Dermis microvascular lymphatic vessel endothelial cell (primary cell): ENCODE measurements at regions not wholly inside any gene's neighbourhood (a gene's known extent, or its start where the extent isn't known, plus 50 kb on each side); places are given as distances from the start of the nearest gene placed in this dataset.
"Not testable (repeated sequence)": the region's sequence is repeated elsewhere in the genome, so short reads cannot be mapped to it uniquely, and the experiment has no call there.

Source experiments
- DNase-seq, 2 donors: peaks; one replicate each; pipeline versions ENCODE4 v3.0.0 to v3.0.0-alpha.2; 2010; ENCODE audit warnings: low read depth in 2 of 2

DNA sequence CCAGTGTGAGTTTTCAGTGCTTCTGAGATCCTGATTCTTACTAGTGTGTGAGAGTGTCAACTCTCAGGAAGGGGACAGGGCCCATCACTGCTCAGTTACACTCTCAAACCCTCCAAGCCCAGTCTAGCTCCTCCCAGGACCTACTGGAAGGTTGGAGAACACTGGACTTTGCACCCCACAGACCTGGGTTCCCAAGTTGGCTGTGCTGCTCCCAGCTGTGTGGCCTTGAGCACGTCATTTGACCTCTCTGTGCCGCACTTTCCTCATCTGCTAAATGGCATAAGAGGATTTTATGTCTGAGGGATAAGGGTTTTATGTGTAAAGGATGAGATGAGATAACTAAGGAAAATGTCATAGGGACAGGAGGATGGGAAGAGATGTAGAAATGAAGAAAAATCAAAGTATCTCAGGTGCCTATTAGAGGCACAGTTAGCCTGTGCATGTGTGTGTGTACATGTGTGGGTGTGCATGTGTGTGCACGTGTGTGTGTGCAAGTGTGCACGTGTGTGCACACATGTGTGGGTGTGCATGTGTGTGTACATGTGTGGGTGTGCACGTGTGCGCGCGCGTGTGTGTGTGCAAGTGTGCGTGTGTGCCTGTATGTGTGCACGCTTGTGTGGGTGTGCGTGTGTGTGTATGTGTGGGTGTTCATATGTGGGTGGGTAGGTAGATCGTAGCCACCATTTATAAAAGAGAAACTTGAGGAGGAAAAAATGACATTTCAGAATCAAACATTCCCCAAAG is 108.0 kb upstream of the GRK3 start:
- not testable (repeated sequence) for DNase-seq

DNA sequence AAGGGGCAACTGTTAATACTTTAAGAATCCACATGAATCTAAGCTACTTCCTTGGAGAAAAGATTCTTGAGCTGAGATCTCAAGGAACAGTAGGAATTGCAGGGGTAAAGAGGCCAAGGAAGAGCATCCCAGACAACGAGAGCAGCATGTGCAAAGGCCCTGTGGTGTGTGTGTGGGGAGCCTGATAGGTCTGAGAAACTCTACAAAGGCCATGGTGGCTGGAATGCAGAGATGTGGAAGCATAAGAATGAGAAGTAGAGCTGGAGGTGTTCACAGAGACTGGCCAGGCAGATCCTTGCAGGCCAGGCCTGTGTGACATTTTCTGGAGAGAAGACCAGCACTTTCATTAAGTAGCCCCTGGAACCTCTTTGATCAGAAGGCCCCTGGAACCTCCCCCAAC is 105.8 kb upstream of the GRK3 start:
- DNase-seq: not testable (repeated sequence)

DNA sequence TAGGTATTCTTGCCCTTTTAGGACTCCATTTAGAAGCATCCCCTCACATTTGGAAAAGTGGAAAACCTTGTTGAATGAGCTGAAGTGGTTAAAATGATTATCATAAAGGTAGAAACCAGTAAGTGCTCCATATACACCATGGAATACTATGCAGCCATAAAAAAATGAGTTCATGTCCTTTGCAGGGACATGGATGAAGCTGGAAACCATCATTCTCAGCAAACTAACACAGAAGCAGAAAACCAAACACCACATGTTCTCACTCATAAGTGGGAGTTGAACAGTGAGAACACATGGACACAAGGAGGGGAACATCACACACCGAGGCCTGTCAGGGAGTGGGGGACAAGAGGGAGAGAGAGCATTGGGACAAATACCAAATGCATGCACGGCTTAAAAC is 103.8 kb upstream of the GRK3 start:
- DNase-seq: not testable (repeated sequence)

DNA sequence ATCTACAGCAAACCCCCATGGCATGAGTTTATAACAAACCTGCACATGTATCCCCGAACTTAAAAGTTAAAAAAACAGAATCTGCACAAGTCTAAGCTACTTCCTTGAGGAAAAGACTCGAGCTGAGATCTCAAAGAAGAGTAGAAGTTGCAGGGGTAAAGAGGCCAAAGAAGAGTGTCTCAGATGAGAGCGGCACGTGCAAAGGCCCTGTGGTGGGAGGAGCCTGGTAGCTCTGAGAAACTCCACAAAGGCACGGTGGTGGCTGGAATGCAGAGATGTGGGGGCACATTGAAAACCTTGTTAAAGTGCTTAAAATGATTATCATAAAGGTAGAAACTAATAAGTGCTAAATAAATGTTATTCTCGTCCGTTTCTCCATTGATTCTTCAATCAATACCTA is 103.2 kb upstream of the GRK3 start:
- DNase-seq: no peak

DNA sequence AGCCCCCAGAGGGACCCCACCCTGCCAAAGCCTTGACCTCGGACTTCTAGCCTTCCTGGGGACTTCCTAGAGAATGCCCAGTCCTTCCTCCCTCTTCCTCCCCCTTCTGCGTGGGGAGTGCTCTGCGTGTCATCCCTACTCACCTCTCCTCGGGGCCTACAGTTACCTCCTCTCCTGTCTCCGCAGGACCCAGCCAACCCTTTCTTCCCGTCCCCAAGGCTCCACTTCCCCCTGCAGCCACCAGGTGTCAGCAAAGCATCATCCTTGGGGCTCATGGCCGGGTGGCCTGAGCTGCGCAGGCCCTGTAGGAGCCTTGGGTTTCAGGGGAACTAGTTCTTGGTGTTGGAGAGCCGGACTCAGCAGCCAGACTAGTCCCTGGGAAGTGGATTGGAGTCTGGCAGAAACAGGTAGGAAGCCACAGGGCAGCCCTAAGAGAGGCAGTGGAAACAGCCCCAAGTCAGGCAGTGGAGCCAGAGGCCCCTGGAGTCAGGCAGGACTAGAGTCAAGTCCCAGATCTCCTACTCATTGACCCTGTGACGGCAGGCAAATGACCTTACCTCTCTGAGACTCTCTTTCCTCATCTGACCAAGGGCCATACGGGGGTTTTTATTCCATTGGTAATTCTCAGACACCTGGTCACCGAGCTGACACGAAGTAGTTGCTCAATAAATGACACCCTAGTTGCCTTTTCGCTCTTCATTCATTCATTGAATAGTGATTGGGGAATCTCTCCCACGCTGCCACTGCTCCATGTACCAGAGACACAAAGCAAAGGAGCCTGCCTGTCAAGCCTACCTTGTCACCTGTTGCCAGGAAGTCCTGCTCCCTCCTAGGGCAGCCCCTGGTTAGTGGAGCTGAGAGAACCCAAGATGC is 101.8 kb upstream of the GRK3 start:
- peak in 1 of 2 donors; percentile 65 for DNase-seq

DNA sequence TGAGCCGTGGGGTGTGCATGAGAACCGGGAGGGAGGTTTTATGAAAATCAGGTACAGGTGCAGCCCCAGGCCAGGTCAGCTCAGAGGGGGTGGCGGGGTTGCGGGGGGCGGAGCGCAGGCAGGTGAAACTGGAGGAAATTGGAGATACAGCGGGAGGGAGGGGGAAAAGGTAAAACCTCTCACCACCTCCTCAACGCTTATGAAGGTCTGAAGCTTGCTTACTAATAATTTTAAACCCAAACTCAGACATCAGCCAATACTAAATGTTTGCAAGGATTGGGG is 101.2 kb upstream of the GRK3 start:
- DNase-seq: not testable (repeated sequence)

DNA sequence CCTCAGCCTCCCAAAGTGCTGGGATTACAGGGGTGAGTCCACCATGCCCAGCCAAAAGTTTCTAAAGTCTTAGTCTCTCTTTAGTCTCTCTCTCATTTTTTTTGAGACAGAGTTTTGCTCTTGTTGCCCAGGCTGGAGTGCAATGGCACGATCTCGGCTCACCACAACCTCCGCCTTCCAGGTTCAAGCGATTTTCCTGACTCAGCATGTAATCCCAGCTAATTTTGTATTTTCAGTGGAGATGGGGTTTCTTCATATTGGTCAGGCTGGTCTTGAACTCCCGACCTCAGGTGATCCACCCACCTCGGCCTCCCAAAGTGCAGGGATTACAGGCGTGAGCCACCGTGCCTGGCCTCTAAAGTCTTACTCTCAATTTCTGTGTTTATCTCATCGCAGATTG is 100.1 kb upstream of the GRK3 start:
- DNase-seq: not testable (repeated sequence)

DNA sequence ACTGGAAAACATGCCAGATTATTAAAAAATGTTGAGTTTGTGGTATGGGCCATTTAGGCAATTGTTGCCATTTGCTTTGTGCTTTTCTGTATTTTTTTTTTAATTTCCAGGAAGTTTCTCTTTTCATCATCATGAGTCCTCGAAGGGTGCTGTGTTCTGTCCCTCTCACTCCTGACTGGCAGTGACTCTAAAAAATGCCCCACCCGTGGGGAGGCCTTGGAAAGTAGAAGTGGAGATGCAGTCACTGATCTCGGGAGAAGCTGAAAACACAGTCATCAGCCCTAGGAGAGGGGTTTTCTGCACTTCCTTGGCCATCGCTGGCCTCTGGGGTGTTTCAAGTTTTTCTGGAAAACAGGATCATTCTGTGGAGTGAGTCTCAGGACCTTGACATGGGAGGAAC is 98.5 kb upstream of the GRK3 start:
- no peak for DNase-seq

DNA sequence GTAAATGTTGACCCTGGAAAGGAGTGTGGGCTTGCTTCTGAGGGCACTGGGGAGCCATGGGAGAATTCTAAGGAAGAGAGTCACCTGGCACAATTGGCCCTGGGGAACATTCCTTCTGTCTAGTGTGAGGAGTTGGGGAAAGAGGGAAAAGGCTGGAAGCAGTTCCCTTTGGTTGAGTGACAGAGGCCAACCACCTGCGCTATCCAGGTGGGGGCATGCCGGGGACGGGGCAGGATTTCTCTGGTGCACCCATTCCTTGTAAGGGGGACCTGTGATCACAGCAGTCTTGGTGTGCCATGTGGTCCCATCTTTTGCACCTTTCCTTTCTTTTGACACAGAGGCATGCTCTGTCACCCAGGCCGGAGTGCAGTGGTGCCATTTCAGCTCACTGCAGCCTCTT is 92.1 kb upstream of the GRK3 start:
- no peak for DNase-seq

DNA sequence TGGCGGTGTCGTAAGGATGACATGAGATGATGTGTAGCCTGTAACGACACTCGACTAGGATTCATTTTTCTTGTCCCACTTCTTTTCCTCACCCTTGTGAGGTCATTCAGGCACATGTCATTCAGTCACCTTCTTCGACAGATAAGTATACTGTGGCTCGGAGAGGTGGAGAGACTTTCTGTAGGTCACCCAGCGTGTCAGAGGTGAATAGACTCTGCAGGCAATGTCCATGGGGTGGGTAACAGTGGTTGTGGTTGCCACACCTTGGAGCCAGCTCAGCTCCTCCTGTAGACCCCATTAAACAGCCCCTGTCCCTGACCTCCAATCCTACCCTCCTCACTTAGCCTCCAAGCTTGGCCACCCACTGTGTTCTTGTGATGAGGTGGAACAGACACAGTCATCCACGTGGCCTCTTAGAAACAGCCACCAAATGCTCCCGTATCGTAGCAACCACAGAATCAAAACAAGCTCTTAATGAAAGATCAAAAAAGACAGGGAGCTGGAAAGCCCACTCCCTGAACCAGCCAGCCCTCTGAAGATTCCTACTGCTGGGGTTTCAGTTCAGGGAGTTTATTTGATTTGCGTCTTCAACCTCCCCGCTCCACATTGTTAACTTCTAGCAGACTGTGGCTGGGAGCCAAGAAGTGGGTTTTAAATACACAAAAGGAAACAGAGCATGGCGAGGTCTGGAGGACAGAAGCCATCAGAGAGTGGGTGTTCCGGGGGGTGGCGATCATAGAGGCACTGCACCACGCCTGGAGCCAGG is 89.0 kb upstream of the GRK3 start:
- DNase-seq: peak in 1 of 2 donors; percentile 82

DNA sequence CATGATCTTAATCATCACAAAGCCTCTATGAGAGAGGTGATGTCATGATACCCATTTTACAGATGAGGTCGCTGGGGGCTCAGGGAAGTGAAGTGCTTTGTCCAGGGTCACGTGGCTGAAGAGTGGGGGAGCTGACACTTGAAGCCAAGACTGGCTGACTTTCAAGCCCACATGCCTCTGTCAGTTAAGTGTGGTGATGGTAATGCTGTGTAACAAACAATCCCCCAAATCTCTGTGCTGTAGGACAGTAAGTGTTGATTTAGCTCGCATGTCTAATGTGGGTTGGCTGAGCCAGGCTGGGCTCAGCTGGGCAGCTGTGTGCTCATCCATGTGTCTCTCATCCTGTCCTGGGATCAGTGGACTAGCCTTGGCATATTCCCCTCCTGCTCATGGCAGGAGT is 87.1 kb upstream of the GRK3 start:
- no peak for DNase-seq

DNA sequence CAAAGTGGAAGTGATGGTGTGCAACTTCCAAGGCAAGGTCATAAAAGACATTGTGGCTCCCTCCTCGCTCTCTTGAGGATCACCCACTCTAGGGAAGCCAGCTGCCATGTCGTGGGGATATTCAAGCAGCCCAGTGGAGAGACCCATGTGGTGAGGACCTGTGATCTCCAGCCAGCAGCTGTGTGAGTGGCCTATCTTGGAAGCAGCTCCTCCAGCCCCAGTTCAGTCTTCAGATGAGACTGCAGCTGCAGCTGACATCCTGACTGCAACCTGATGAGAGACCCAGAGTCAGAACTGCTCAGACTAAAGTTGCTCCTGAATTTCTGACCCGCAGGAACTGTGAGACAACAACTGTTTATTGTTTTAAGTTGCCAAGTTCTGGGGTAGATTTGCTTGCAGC is 86.4 kb upstream of the GRK3 start:
- no peak for DNase-seq

DNA sequence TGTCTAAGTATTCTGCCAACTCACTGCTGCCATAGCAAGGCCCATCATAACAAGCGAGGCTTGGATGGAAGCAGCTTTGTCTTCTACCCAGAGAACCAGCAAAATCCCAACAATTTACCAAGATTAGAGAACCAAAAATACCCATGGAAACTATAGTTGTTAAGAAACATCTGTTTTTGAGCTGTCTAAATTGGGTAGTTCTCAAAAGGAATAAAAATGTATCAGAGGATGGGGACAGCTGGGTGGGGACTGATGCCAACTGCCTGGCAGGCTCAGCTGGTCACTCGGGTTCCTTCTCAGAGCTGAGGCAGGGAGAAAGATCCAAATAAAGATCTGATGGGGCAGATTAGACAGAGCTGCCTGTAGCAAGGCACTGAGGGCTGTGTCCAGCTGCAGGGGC is 85.9 kb upstream of the GRK3 start:
- DNase-seq: no peak

DNA sequence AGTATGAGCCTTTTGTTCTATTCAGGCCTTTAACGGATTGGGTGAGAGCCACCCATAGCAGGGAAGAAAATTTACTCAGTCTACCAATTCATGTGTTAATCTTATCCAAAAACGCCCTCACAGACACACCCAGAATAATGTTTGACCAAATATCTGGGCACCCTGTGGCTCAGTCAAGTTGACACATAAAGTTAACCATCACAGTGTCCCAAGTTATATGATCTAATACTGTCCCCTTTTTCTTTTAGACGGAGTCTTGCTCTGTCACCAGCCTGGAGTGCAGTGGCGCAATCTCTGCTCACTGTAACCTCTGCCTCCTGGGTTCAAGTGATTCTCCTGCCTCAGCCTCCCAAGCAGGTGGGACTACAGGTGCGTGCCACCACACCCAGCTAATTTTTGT is 83.6 kb upstream of the GRK3 start:
- not testable (repeated sequence) for DNase-seq

DNA sequence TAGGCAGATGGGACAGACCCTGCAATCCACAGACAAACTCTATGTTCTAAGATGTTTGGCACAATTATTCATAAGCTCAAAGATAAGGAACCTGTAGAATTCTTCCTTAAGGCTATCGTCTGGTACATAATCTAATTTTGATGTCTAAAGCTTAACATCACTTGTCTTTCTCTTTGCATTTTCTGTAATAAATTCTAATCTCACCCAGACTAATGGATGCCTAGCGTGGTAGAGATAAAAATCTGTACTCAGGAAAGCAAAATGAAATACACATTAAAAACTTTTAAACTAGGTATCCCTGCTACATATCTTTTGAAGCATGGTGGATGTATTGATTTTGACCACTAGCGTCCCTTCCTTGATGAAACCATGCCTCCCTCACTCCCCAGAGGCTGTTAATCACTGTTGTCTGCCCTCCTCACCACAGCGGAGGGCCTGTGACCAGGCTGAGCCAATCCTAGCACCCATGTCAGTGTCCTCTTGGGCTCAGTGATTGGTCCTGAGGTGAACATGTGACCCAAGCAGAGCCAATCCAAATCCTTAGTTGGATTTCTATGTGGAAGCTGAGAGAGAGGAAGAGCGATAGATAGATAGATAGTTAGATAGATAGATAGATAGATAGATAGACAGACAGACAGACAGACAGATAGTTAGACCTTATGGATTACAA is 82.2 kb upstream of the GRK3 start:
- no peak for DNase-seq

DNA sequence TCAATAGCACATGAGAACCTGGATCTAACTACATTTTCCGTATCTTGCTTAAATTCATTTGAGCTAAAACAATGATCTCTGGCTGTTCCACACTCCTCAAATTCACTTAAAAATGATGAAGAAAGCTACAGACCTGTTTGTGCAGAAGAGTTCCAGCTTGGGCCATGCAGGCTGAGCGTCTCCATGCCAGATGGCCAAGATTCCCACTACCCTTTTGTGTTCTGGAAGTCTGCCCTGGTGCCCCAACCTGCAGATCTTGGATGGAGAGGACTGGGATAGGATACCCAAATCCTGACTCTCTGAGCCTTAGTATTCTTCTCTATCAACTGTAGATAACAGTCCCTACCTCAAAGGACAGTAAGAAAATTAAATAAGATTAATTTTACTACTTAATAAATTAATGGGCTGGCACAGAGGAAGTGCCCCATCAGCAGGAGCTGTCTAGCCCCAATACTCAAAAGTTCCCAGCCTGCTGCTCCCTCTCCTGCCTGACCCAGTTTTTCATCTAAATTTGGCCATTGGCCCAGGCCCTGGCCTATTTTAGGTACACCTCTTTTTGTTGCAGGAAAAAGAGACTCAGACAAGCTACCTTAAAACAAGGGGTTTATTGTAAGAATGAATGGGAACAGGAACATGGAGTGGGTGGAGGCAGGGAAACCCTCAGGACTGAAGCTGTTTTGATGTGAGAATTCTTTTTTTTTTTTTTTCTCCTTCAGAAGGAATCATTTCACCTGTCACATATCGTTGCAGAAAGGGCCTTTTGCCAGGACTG is 81.4 kb upstream of the GRK3 start:
- DNase-seq: no peak

DNA sequence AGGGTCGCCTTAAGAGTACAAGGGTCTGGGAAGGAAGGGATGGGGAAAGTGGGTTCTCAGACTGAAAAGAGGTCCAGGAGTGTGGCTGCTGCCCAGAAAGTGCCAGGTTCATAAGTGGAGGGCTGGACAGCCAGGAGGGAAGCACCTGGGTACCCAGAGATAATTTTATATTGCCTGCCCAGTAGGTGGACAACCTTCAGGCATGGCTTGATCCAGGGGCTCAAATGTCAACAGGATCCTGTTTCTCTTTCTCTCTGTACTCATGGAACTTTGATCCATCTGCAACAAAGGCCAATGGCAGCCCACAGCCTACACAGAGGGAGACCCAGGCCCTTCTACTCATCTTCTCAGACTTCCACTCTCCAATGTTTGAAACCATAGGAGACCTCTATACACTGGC is 80.5 kb upstream of the GRK3 start:
- no peak for DNase-seq

DNA sequence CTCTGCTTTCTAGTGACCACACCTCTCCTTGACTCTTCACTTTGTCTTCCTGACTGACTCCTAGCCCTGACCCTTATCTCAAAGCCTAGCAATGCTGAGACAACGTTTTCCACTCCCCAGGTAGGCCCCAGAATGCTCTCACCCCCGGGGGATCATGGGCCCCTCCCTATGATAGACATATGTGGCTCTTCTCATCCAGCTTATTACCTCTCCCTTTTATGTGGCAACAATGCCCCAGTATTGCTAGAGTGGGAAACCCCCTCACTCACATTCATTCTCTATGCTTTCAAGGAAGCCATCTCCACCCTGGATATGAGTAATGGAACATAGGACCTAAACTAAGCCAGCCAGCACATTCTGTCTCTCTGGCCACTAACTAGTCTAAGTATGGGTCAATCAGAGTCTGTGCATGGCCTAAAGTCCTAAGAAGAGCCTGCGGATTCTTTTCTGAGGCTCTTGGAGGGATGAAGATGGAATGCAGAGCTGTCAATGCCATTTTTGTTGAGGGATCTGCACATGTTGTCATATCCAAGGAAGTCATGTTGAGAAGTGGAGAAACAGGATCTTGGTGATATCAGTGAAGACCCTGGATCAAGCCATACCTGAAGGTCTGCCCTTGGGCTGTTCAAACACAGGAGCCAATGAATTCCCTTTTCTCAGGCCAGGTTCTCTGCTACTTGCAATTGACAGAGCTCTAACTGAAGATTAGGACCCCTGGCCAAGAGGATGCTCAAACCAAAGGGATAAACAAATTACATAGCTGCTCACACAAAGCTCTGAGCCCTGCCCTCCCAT is 79.8 kb upstream of the GRK3 start:
- DNase-seq: no peak

DNA sequence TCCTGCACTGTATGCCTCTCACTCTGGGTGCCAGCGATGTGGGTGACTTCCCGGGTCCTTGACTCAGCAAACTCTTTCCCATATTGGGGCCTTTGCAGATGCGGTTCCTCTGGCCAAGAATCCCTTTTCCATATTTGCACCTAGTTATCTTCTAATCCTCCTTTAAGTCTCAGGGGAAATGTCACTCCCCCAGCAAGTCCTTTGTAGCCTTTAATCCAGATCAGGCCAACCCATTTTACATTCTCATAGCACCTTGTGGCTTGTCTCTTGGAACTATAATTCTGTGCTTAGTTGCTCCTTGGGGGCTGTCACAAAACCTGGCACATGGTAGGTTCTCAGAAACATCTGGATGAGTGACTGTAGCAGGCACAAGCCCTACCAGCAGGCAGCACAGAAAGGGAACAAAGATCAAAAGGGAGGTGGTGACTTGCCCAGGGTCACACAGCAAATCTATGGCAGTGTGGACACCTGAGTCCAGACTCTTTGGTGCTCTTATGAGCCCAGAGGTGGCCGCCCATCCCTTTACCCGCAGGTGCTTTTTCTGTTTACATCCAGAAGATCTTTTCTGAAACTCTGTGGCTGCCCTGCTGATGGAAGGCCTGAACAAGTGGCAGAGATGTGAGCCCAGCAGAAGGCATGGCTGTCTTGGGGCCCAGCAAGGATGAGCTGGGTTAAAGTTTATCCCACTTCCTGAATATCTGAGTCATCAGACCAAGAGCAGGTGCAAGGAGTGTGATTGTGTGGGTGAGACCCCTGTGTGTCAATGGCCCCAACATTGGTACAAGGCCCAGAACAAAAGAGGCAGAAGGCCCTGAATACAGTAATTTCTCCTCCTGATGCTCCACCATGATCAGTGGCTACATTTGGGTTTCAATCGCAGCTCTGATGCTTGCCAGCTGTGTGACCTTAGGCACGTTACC is 78.6 kb upstream of the GRK3 start:
- DNase-seq: no peak
